UCSD-AML1 (cell line): ENCODE measurements at regions not wholly inside any gene's neighbourhood (a gene's known extent, or its start where the extent isn't known, plus 50 kb on each side); places are given as distances from the start of the nearest gene placed in this dataset.

Experiments used
- DNase-seq: peaks from one replicate; lab custom pipeline; 2025; ENCODE audit not compliant: unreplicated experiment; lab: John Stamatoyannopoulos, UW

DNA sequence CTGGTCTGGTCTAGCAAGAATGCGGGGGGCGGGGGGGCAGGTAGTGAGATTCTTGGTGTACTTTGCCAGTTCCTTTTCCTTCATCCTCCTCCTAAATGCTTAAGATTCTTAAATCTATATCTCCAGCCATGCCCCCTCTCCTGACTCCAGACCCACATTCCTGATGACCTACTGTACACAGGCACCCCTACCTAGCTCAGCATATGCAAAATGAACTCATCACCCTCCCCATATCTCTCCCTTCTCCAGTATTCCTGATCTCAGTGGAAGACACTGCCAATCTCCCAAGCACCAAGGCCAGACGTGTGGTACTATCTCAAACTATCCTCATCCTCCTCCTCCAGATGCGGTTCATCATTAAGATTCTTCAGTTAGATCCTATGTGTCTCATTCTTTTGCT is 215.8 kb downstream of the SPTSSA start:
- DNase-seq = no peak

DNA sequence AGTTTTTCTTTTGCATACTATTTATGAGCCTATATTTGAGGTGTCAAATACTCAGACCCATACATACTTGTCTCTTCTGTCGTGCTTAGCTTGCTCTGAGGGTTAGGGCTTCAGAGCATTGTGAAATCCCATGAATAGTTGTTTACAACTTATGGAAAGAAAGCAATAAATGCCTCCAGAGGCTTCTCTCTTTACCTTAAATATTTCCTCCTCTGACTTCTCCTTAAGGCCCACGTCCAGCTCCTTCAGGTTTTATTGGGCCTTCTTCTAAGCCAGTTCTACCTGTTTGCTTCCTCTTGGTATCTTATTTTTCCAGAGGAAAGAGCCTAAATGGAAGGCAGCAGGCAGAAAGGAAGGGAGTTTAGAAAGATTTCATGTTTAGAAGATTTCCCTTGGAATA is 218.6 kb downstream of the SPTSSA start:
- no peak for DNase-seq

DNA sequence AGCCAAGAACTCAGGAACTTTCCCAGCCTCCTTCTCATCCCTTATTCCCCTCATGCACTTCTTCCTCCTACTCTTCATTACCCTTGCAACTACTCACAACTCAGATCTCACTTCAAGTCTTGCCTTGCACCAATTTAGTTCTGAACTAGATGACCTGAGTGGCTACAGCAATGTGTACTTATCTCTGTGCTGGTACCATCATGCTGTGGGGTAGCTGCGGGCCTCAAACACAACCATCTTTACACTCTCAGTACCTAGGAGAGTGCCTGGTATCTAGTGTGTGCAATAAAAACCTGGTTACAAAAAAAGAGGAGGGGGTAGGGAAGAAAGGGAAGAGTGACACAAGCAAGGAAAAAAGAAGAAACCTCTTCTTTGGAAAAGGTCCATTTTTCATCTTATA is 219.0 kb downstream of the SPTSSA start:
- DNase-seq = no peak

DNA sequence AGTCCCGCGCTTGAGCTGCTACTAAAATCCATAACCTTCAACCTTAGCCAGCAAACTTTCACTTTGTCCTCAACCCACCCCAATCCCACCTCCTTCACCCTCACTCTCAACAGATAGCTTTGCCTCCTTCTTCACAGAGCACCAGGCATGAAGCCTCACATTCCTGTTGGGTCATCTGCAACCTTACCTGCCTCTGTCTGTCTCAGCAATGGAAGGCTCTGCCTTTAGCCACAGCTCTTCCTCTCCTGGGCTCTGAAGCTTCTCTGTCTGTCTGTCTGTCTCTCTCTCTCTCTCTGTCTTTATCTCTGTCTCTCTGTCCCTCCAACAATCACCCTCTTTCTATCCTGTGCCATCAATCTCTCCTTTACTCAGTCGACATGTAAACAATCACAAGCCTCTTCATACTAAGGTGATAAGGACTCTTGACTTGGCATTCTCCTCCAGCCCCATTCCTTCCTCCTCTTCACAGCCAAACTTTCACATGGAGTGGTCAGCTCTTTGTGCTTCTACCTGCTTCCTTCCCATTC is 220.8 kb downstream of the SPTSSA start:
- DNase-seq = no peak

DNA sequence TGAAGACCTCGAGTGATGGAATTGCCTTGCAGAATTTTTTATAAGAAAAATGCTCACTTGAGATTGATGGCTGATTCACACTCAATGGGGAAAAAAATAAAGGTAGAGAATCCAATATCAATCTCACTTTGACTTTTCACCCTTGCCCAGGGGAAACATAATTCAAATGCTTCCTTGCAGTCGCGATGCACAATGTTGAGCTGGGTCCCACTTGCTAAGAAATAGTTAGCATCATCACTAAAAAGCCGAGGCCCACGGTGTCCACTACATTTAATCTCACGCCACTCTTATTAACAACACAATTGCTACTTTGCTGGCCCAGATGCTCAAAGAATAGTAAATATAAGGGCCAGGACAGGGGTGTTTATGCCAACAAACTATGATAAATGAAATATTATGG is 223.4 kb downstream of the SPTSSA start:
- DNase-seq = no peak

DNA sequence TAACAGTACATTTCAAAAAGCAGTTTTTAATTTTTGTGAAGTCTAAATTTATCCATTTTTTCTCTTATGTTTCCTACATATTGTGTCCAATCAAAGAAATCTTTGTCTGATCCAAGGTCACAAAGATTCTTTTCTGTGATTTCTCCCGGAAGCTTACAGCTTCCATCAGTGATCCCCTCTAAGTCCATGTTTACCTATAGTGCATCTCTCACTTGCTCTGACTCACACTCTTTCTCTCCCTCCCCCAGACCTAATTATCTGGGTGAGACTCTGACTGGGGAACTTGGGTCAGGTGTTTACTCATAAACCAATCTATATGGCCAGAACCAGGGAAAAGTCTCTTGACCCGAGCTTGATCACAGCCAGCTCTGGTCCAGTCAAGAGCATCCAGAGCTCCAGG is 224.4 kb downstream of the SPTSSA start:
- no peak for DNase-seq

DNA sequence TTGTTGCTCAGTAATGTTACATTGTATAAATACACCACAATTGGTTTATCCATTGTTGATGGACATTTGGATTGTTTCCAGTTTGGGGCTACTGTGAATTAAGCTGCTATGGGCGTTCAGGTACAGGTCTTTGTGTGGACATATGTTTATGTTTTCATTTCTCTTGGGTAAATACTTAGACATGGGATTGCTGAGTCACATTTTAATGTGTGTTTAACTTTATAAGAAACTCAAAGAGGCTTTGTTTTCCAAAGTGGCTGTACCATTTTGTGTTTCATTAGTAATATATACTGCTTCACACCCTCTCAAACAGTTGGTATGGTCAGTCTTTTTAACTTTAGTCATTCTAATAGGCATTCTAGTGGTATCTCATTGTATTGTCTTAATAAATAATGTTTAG is 225.0 kb downstream of the SPTSSA start:
- no peak for DNase-seq

DNA sequence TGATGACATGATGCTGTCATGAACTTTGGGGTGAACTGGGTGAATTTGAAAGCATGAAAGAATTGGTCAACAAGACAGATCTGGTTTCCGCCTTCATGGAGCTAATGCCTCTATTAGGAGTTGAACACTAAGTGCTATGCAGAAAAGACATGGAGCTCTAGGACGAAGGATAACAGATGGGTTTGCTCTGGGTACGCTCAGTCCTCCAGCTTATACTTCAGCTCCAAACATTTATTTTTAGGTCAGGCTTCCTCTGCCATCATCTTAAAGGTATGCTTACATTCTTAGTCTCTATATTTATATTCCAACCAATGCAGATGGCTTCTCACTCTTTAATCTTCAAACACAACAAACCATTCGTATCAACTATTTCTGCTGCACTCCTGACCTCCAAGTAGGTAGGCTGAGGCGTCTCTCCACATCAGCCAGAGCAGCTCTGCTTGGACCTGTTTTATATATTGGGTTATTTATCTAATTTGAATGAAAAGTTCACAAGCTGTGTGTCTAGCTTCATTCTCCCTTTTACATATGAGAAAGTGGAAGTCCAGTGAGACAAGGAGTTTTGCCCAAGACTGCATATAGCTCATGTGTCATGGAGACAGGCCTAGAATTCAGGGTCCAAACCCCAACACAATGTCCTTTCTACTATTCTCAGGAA is 226.3 kb downstream of the SPTSSA start:
- no peak for DNase-seq

DNA sequence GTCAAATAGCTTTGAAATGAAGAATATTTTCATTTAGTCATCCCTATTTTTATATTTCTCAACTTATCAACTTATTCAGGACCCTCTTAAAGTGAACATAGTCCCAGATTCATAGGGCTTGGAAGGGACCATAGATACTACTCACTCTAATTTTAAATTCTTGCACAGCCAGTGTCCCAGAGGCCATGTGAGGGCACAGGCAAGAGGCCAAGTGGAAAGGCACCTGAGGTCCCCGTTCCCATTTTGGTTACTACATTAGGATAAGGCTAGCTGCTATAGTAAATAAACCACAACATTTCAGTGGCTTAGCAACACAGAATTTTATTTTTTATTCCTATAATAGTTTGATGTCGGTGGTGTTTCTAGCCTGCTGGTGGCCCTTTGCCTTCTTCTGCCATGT is 227.8 kb downstream of the SPTSSA start:
- no peak for DNase-seq

DNA sequence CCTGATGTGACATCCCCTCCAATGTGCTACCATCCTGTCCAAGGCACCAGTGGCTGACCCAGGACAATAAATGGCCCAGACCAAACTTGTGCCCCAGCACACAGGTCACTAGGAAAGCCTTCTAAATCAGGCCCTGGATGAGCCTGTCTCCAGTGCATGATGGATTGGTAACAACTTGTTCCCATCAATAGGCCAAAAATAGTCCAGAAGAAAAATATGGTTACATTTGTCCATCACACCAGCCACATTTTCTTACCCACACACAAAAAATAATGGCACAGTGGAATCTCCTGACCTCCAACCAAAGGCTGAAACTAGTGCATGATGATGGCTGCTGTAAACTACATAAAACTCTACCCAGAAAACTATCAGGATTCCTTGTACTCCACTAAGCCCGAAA is 228.4 kb downstream of the SPTSSA start:
- DNase-seq = no peak

DNA sequence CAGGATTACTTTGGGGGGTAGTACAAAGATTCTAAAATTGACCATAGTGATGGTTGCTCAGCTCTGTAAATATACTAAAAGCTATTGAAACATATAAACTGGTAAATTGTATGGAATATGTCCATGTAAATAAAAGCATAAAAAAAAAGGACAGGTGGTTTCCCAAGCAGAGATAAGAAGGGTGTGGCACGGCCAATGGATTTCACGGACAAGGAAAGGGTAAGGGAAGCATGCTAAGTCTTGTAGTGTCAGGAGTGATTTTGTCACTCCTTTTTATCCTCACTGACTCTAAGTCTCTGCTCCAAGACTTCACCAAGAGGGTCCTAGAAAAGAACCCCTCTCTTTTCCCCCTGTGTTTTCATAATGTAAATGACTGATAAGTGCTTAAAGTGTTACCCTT is 229.2 kb downstream of the SPTSSA start:
- no peak for DNase-seq

DNA sequence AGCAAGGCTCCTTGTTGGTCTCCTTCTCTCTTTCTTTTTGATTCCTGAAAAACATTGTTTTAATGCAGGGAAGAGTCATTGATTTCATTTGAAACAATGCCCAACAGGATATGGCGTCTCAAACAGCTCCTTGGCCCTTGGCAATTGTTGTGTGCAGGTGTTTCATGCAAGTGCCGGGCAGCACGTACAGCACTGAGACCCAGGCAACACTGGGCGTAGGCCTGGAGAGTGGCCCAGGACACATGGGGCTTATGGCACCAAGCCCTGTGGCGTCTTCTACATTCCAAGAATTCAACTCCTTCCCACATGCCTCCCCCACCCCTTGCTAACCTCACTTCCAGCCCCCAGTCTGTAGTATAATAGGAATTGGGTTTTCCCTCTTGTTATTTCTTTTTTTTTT is 230.4 kb downstream of the SPTSSA start:
- DNase-seq = no peak

DNA sequence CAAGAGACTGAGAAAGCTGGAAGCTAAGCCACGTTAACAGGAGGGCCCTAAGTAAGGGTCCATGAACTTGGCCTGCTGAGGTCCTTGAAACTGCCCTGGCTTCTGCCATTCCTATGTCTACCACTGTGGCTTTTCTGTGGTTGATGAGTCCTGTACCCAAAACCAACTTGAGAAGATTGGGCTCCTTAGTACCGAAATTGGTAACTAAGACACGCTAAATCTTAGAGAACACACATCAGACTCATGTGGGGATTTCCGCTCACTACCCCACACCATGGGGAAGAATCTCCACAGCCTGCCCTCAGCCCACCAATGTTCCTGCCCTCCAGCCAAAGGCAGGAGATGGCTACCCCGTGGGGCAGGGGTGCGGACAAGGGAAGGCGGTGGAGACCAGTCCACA is 232.9 kb downstream of the SPTSSA start:
- DNase-seq = no peak

DNA sequence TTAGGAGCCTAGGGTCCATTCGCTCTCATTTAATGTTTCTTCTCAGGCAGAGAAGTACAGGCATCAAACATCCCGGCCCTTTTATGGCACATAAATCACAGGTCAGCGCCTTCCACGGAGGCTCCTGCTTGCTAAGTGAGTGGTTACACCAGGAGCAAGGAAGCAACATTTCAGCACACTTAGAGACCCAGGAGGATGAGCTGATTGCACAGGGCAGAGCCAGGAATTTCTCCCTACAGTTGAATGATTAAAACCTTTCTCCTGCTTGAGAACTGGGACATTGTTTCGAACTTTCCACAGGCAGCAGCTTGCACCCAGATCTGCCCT is 233.4 kb downstream of the SPTSSA start:
- no peak for DNase-seq

DNA sequence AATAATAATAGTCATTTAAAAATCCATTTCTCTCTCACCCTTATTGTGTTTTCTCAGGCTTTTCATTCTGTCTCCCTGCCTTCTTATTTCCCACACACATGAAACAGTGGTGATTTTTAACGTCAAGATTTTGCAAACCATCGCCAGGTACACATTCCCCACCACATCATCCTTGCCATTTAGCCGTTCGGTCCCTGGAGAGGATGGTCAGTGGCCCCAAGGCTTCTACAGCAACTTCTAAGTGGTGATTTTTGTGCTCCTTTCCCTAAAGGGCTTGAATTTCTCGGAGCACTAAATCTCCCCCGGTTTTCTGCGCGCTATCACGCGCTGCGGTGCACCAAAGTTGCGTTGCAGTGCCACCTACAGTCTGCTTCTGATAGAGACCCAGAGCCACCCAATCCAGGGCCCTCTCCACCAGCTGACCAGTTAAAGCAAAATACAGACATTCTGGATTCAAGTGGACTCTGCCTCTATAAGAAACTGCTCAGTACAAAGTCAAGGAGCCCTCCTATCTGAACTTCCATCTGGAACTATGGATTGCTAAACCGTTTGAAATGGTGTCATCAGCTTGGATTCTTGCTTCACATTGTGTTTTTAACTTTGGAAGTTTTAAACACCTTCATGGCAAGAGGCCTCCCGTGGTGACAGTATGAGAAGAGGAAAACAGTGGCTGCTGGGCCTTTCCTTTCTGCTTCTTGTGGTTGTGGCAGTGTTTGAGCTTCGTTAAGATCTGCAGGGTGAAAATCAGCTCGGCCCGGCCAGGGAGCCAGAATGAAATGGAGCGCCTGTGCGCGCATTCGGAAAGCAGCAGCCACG is 234.0 kb downstream of the SPTSSA start:
- peak; percentile 50 for DNase-seq

DNA sequence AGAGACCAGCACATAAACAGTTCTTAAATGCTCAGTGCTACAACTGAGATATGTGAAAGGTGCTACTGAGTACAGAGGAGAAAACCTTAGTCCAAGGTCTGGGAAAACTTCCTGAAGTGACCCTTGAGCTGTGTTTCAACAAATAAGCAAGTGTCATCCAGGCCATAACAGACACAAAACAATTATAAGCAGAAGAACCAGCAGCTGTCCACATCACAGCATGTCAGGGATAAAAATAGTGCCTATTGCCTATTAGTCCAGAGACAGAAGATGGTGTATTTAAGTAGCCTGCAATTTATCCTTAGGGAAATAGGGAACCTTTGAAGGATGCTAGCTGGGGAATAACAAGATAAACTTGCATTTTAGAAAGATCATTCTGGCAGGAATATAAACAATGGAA is 237.8 kb downstream of the SPTSSA start:
- DNase-seq = no peak

DNA sequence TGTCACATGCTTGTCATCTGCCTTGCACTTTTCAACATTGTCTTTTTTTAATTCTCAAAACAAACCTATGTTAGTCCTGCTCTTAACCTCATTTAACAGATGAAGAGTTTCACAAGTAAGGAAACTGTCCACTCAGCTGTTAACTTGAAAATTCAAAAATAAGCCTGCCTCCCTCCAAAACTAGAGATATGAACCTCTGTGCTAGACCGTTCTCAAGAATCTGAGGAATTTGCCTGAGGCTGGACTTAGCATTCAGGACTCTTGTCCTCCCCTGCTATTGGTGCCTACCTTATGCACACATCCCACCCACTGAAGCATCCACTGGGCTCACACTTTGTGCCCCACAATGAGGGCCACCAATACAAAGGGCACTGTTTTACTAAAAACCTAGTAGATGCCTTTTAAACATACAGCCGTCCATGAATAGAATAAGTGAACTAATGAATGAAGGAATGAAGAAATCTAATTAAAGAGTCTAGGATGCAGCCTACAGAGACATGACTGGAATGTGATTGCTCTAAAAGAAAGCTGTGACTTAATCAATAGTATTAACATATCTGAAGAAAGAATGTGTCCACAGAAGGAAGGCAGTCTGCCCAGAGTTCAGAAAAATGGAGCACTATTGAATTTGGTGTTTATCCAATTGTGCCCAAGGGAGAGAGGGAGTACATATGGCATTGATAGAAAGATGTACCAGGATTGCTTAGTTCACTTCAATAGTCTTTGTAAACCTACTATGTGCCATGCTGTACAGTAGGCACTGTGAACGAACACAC is 238.5 kb downstream of the SPTSSA start:
- DNase-seq = no peak

DNA sequence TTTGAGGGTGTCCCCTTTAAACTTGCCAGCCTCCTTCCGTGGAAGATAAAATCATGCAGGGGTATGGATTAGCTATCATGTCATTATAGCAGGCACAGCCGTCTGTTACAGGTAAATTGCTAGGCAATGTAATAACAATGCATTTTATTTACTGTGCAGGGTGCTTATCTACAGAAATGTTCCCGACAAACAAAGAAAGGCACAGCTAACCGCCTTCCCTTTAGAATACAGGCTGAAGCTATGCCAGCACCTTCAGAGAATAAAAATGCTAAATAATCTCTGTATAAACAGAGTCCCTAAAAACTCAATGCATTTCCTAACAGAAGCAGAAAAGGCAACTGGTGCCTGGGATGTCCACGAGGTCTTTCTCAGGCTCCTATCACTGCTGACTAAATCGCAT is 239.2 kb downstream of the SPTSSA start:
- no peak for DNase-seq

DNA sequence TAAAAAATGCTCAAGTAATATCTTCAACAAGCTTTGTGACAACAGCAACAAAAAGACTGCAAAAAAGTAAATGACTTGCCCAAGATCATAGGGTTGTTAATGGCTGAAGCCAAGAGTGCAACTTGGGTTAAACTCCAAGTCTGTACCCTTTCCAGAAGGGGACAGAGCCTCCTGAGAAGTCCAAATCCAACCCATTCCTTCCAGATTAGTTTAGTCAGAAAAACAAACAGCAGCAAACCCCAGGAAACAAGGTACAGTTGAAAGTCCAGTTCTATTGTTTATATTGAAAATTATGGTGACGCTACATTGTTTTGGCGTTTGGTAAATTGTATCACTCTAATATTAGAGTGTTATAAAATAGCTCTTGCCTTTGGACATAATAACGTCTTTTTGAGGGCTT is 239.9 kb downstream of the SPTSSA start:
- no peak for DNase-seq

DNA sequence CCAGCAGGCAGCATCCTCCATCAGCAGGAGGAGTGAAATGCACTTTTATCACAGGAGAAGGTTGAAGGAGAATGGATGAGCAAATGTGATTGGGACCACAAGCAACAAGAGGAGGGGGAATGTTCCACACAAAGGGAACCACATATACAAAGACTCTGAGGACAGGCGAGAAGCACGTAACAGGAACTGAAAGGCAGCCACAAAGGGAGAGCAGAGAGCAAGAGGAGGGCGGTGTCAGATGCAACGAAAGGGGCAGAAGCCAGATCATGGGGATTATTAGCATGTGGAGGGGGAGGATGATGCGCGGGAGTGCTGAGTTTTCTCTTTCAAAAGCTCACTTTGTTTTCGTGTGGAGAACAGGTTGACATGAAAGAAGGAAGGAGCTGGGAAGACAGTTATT is 241.1 kb downstream of the SPTSSA start:
- no peak for DNase-seq

DNA sequence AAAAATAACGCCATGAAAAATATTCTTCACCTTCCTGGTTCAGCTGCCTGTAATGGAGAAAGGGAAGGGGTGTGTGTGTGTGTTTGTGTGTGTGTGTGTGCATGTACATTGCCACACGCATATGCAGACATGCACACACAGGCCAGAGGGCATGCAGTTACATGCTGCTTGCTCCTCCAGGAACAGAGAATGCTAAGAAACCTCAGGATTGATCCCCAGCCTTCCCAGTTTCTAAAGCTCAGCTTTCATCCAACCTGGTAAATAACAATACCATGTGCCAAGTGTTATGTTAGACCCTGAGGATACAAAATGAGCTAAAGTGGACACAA is 241.7 kb downstream of the SPTSSA start:
- no peak for DNase-seq
